GM12878 (cell line): ENCODE measurements at regions not wholly inside any gene's neighbourhood (a gene's known extent, or its start where the extent isn't known, plus 50 kb on each side); places are given as distances from the start of the nearest gene placed in this dataset.
A peak's percentile ranks its signal among the peaks of the same experiment; 100 is the strongest.

Source experiments
- ATAC-seq: fragments of 200-7000 bp; cut with Tn5 transposase; 3 replicates; pipeline ENCODE4 v1.9.1; 2020; ENCODE audit warnings: mild to moderate bottlenecking, moderate library complexity
- BruUV-seq: library from RNA; stranded (reverse); fragments of 400-500 nt; replicated peaks from 2 replicates; lab custom pipeline; 2021; lab: Mats Ljungman, UMichigan
- CTCF ChIA-PET: fragments of 300-600 bp; sonication (Branson Sonifier 250); formaldehyde crosslinking; extraction: SDS; loops from one replicate; lab custom pipeline; 2021; ENCODE audit warnings: inconsistent platforms; lab: Yijun Ruan, JAX
- POLR2A ChIA-PET: fragments of 350-600 bp; formaldehyde crosslinking; extraction: SDS; loops from one replicate; lab custom pipeline; 2021; ENCODE audit warnings: inconsistent platforms; lab: Charles Lee
- RAD21 ChIA-PET: fragments of 300-600 bp; sonication (Branson Sonifier 250); formaldehyde crosslinking; loops from one replicate; lab custom pipeline; 2023; ENCODE audit warnings: antibody characterized with exemption; ENCODE audit not compliant: unreplicated experiment; lab: Charles Lee
- SMC1A ChIA-PET: fragments of 300-600 bp; sonication (Branson Sonifier 250); formaldehyde crosslinking; loops from one replicate; lab custom pipeline; 2023; ENCODE audit not compliant: unreplicated experiment, uncharacterized antibody; lab: Charles Lee
- DNase-seq: peaks from one replicate; pipeline ENCODE4 v3.0.0-alpha.2; 2011; ENCODE audit warnings: low read depth, low spot score
- FAIRE-seq: peaks from 3 replicates; lab custom pipeline; 2011; peaks lifted over from hg19 to GRCh38; lab: Jason Lieb, UNC
- H2AFZ ChIP-seq: 2 replicates; pipeline ENCODE4 v1.6.0; 2011; ENCODE audit warnings: low read depth, low read length, control low read depth; ENCODE audit not compliant: control insufficient read depth
- H3K27ac ChIP-seq: 2 replicates; pipeline ENCODE4 v1.5.1; 2011; ENCODE audit warnings: control low read depth; ENCODE audit not compliant: control insufficient read depth, insufficient read depth
- H3K27me3 ChIP-seq, 2 experiments: replicated peaks in 1 of 2; 2 replicates each; pipeline versions ENCODE4 v1.6.0 to v1.6.1; 2011; ENCODE audit warnings: low read length in 1 of 2; ENCODE audit not compliant: control insufficient read depth in 2 of 2, insufficient read depth in 2 of 2
- H3K36me3 ChIP-seq, 2 experiments: 2 replicates each; pipeline ENCODE4 v1.5.1; 2011; ENCODE audit warnings: low read length in 1 of 2; ENCODE audit not compliant: control insufficient read depth in 2 of 2, insufficient read depth in 2 of 2
- H3K4me1 ChIP-seq: 2 replicates; pipeline ENCODE4 v1.6.1; 2011; ENCODE audit warnings: mild to moderate bottlenecking, low read length, moderate library complexity, mixed read lengths; ENCODE audit not compliant: control insufficient read depth, insufficient read depth
- H3K4me2 ChIP-seq: 2 replicates; pipeline ENCODE4 v1.6.0; 2011; ENCODE audit warnings: control low read depth; ENCODE audit not compliant: control insufficient read depth, insufficient read depth
- H3K4me3 ChIP-seq: fragments of 200-600 bp; sonication (generic); 2 replicates; pipeline ENCODE4 v1.5.1; 2016
- H3K79me2 ChIP-seq: 2 replicates; pipeline ENCODE4 v1.6.0; 2011; ENCODE audit warnings: low read length; ENCODE audit not compliant: control insufficient read depth, insufficient read depth
- H3K9ac ChIP-seq: 2 replicates; pipeline ENCODE4 v1.8.0; 2011; ENCODE audit warnings: low read length, control low read depth, mixed read lengths; ENCODE audit not compliant: control insufficient read depth, insufficient read depth
- H3K9me3 ChIP-seq: replicated peaks from 3 replicates; pipeline ENCODE4 v1.5.1; 2011; ENCODE audit warnings: mild to moderate bottlenecking, low read length; ENCODE audit not compliant: control insufficient read depth, insufficient read depth
- H4K20me1 ChIP-seq: 2 replicates; pipeline ENCODE4 v1.6.0; 2011; ENCODE audit not compliant: control insufficient read depth, insufficient read depth
- MYB ChIP-seq: fragments of 150-350 bp; IDR thresholded peaks from 2 replicates; pipeline ENCODE4 v1.6.1; 2014; ENCODE audit warnings: mild to moderate bottlenecking, low read depth, low read length, borderline replicate concordance
- NR2C1 ChIP-seq: fragments of 450-650 bp; IDR thresholded peaks from 2 replicates; pipeline ENCODE4 v1.6.1; 2017; ENCODE audit warnings: antibody characterized with exemption, mild to moderate bottlenecking, moderate library complexity
- PAX8 ChIP-seq: fragments of 450-650 bp; IDR thresholded peaks from 2 replicates; pipeline ENCODE4 v1.6.1; 2017; ENCODE audit warnings: mild to moderate bottlenecking, moderate library complexity
- RCOR1 ChIP-seq: conservative IDR thresholded peaks from 2 replicates; pipeline ENCODE4 v1.6.1; 2012; ENCODE audit warnings: low read depth, low read length, improper control_type of control experiment
- WGBS: methylation state at CpG from one replicate; pipeline ENCODE4 v1.1.6; 2016; ENCODE audit warnings: low lambda C conversion rate; ENCODE audit not compliant: insufficient replicate concordance, insufficient coverage; ENCODE audit errors: missing lambda C conversion rate; 5-methylcytosine and 5-hydroxymethylcytosine counted together
- in situ Hi-C: fragments of 300-500 bp; cut with MboI; formaldehyde crosslinking; loops from 9 replicates; pipeline ENCODE4 v1.14.3; 2018; ENCODE audit warnings: mixed read lengths
- intact Hi-C: fragments of 100-400 bp; cut with micrococcal nuclease; formaldehyde crosslinking; loops from one replicate; pipeline ENCODE4 v1.14.2; 2022; ENCODE audit not compliant: unreplicated experiment
- TF ChIP-seq, protein P1 (sequence below): IDR thresholded peaks from 2 replicates; pipeline ENCODE4 v1.6.1; 2012; ENCODE audit warnings: mild to moderate bottlenecking, low read depth, low read length
- TF ChIP-seq, protein P2 (sequence below): IDR thresholded peaks from 2 replicates; pipeline ENCODE4 v1.6.1; 2012; ENCODE audit warnings: low read depth, low read length, improper control_type of control experiment
- TF ChIP-seq, protein P3 (sequence below): fragments of 150-350 bp; IDR thresholded peaks from 2 replicates; pipeline ENCODE4 v1.6.1; 2014; ENCODE audit warnings: mild to moderate bottlenecking, low read depth, low read length
- TF ChIP-seq, protein P4 (sequence below): fragments of 450-650 bp; IDR thresholded peaks from 2 replicates; pipeline ENCODE4 v1.6.1; 2014; ENCODE audit warnings: mild to moderate bottlenecking

DNA sequence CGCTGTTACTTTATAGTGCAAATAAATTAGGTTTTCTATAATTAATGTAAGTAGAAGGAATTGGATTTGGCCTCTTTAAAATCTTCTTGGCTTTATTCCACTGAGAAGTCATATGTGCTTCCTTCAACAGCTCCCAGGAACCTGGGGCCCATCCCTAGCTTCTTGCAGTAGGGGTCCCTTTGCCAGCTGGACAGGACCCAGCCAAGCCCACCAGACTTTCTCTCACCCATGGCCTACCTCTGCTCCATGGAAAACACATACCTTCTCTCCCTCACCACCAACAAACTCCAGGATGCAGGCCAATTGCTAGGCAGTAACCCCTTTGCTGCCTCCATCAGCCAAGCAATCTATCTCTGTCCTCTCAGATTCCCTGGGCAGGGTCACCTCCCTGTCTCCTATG is 84.0 kb downstream of the RSL24D1 start:
- no peaks in the 10 kb centered on the region for H3K36me3 ChIP-seq
- ATAC-seq (no peak), DNase-seq (no peak), FAIRE-seq (no peak)
- TF ChIP-seq, protein P1, sequence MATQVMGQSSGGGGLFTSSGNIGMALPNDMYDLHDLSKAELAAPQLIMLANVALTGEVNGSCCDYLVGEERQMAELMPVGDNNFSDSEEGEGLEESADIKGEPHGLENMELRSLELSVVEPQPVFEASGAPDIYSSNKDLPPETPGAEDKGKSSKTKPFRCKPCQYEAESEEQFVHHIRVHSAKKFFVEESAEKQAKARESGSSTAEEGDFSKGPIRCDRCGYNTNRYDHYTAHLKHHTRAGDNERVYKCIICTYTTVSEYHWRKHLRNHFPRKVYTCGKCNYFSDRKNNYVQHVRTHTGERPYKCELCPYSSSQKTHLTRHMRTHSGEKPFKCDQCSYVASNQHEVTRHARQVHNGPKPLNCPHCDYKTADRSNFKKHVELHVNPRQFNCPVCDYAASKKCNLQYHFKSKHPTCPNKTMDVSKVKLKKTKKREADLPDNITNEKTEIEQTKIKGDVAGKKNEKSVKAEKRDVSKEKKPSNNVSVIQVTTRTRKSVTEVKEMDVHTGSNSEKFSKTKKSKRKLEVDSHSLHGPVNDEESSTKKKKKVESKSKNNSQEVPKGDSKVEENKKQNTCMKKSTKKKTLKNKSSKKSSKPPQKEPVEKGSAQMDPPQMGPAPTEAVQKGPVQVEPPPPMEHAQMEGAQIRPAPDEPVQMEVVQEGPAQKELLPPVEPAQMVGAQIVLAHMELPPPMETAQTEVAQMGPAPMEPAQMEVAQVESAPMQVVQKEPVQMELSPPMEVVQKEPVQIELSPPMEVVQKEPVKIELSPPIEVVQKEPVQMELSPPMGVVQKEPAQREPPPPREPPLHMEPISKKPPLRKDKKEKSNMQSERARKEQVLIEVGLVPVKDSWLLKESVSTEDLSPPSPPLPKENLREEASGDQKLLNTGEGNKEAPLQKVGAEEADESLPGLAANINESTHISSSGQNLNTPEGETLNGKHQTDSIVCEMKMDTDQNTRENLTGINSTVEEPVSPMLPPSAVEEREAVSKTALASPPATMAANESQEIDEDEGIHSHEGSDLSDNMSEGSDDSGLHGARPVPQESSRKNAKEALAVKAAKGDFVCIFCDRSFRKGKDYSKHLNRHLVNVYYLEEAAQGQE: no peak
- no peak overlapping the region for H3K9ac ChIP-seq
- H3K9me3 ChIP-seq: no peaks in the 10 kb centered on the region
- H2AFZ ChIP-seq: no peak overlapping the region
- no TSS peak for BruUV-seq
- SMC1A ChIA-PET: interaction anchor here (0.8 to 1.1 kb wide), 3 partner anchors 50 to 1135 kb away, joined by 3 read pairs; partner anchors contain the start of gene UNC13C
- no peaks in the 10 kb centered on the region for H3K27me3 ChIP-seq
- in situ Hi-C loops: no loop called here
- no peaks in the 10 kb centered on the region for H3K4me1 ChIP-seq
- H4K20me1 ChIP-seq: no peaks in the 10 kb centered on the region
- intact Hi-C loops: no loop called here
- no peaks in the 10 kb centered on the region for H3K79me2 ChIP-seq
- CTCF ChIA-PET: interaction anchor here (1.7 kb wide), 1 partner anchor 1150 kb away, joined by 4 read pairs; no protein-coding TSS in a partner anchor
- no peak overlapping the region for H3K27ac ChIP-seq
- POLR2A ChIA-PET: no interaction called here
- 28% methylated on average over 1 of the region's 1 CpG for WGBS
- no peak overlapping the region for H3K4me3 ChIP-seq
- H3K4me2 ChIP-seq: no peak overlapping the region
- RAD21 ChIA-PET: no interaction called here

DNA sequence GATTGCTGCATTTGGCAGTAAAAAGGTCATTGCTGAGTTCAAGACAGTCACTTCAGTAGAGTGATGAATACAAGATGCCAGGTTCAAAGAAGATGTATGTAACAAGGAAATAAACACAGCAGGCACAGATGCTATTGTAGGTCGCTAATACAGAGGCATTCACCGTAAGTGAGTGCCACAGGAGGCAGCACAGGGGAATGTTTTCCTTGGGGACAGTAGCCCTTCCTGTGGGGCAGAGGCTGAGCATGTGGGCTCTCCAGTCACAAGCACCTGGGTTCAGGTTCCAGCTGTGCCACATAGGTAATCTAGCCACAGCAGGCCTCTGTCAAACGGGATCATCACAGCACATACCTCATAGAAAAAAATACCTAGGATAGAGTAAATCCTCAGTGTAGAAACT is 86.3 kb downstream of the RSL24D1 start:
- ChIA-PET POLR2A (interaction anchor here (0.6 kb wide), 1 partner anchor 151 kb away, joined by 4 read pairs; no protein-coding TSS in a partner anchor), SMC1A (interaction anchor here (0.9 to 1.4 kb wide), 5 partner anchors 57 to 1148 kb away, joined by 3 to 5 read pairs (median 3); no protein-coding TSS in a partner anchor), RAD21 (no interaction called here), CTCF (interaction anchor here (0.6 to 4.1 kb wide), 8 partner anchors 25 to 1138 kb away, joined by 3 to 25 read pairs (median 3); partner anchors contain the start of gene UNC13C)
- BruUV-seq: no TSS peak
- no peaks in the 10 kb centered on the region for H3K9me3 ChIP-seq
- no peak overlapping the region for H2AFZ ChIP-seq
- ATAC-seq: peak; percentile 32; the same call in 2 of the 3 replicates
- H3K4me1 ChIP-seq: no peaks in the 10 kb centered on the region
- H3K4me2 ChIP-seq: no peak overlapping the region
- WGBS: 34% methylated on average over 3 of the region's 3 CpGs
- H3K9ac ChIP-seq: no peak overlapping the region
- no peaks in the 10 kb centered on the region for H3K36me3 ChIP-seq
- H3K27me3 ChIP-seq: no peaks in the 10 kb centered on the region
- H4K20me1 ChIP-seq: no peaks in the 10 kb centered on the region
- intact Hi-C loops: no loop called here
- no peak overlapping the region for H3K27ac ChIP-seq
- no peaks in the 10 kb centered on the region for H3K79me2 ChIP-seq
- H3K4me3 ChIP-seq: no peak overlapping the region
- in situ Hi-C loops: no loop called here
- no peak for FAIRE-seq
- DNase-seq: no peak
- TF ChIP-seq RCOR1: no peak
- TF ChIP-seq, protein P2, sequence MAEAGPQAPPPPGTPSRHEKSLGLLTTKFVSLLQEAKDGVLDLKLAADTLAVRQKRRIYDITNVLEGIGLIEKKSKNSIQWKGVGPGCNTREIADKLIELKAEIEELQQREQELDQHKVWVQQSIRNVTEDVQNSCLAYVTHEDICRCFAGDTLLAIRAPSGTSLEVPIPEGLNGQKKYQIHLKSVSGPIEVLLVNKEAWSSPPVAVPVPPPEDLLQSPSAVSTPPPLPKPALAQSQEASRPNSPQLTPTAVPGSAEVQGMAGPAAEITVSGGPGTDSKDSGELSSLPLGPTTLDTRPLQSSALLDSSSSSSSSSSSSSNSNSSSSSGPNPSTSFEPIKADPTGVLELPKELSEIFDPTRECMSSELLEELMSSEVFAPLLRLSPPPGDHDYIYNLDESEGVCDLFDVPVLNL: no peak
- no peak for TF ChIP-seq NR2C1
- no peak for TF ChIP-seq PAX8
- TF ChIP-seq MYB: no peak
- TF ChIP-seq, protein P3, sequence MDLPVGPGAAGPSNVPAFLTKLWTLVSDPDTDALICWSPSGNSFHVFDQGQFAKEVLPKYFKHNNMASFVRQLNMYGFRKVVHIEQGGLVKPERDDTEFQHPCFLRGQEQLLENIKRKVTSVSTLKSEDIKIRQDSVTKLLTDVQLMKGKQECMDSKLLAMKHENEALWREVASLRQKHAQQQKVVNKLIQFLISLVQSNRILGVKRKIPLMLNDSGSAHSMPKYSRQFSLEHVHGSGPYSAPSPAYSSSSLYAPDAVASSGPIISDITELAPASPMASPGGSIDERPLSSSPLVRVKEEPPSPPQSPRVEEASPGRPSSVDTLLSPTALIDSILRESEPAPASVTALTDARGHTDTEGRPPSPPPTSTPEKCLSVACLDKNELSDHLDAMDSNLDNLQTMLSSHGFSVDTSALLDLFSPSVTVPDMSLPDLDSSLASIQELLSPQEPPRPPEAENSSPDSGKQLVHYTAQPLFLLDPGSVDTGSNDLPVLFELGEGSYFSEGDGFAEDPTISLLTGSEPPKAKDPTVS: no peak
- TF ChIP-seq, protein P4, sequence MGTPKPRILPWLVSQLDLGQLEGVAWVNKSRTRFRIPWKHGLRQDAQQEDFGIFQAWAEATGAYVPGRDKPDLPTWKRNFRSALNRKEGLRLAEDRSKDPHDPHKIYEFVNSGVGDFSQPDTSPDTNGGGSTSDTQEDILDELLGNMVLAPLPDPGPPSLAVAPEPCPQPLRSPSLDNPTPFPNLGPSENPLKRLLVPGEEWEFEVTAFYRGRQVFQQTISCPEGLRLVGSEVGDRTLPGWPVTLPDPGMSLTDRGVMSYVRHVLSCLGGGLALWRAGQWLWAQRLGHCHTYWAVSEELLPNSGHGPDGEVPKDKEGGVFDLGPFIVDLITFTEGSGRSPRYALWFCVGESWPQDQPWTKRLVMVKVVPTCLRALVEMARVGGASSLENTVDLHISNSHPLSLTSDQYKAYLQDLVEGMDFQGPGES: no peak
